Suprapubic skin (tissue), 4 donors: ENCODE measurements at regions not wholly inside any gene's neighbourhood (a gene's known extent, or its start where the extent isn't known, plus 50 kb on each side); places are given as distances from the start of the nearest gene placed in this dataset.

ENCODE experiments used
- DNase-seq, 2 donors: peaks; one replicate each; pipeline ENCODE4 v3.0.0-alpha.2; 2019; ENCODE audit warnings: low spot score in 2 of 2
- H3K27ac ChIP-seq: fragments of 200-600 bp; sonication (generic); one replicate; pipeline ENCODE4 v1.5.1; 2019
- H3K27me3 ChIP-seq: fragments of 200-600 bp; sonication (generic); one replicate; pipeline ENCODE4 v1.5.1; 2019
- H3K36me3 ChIP-seq: fragments of 200-600 bp; sonication (generic); one replicate; pipeline ENCODE4 v1.5.1; 2019
- H3K4me1 ChIP-seq: fragments of 200-600 bp; sonication (generic); one replicate; pipeline ENCODE4 v1.5.1; 2019
- H3K4me3 ChIP-seq: fragments of 200-600 bp; sonication (generic); one replicate; pipeline ENCODE4 v1.5.1; 2019; ENCODE audit warnings: mild to moderate bottlenecking
- H3K9me3 ChIP-seq: fragments of 200-600 bp; sonication (generic); one replicate; pipeline ENCODE4 v1.5.1; 2019
- CTCF ChIP-seq, 2 donors: fragments of 200-600 bp in 1 of 2; fragments of 450-650 bp in 1 of 2; sonication (generic) in 1 of 2; IDR thresholded peaks; one replicate each; pipeline ENCODE4 v1.5.1; 2016 to 2019; ENCODE audit warnings: antibody characterized with exemption in 2 of 2, mild to moderate bottlenecking in 1 of 2, moderate library complexity in 1 of 2
- EP300 ChIP-seq: sonication (generic); formaldehyde crosslinking; IDR thresholded peaks from one replicate; pipeline ENCODE4 v1.6.1; 2017; ENCODE audit warnings: antibody characterized with exemption
- POLR2A ChIP-seq, 2 donors: fragments of 450-650 bp; IDR thresholded peaks; one replicate each; pipeline ENCODE4 v1.6.1; 2017; ENCODE audit warnings: antibody characterized with exemption in 2 of 2, mild to moderate bottlenecking in 2 of 2, moderate library complexity in 2 of 2
- POLR2AphosphoS5 ChIP-seq, 3 donors: sonication (generic); formaldehyde crosslinking; IDR thresholded peaks; one replicate each; pipeline ENCODE4 v1.6.1; 2017; ENCODE audit warnings: antibody characterized with exemption in 3 of 3
- WGBS: methylation state at CpG from one replicate; pipeline ENCODE4 v1.1.5; 2018; 5-methylcytosine and 5-hydroxymethylcytosine counted together

DNA sequence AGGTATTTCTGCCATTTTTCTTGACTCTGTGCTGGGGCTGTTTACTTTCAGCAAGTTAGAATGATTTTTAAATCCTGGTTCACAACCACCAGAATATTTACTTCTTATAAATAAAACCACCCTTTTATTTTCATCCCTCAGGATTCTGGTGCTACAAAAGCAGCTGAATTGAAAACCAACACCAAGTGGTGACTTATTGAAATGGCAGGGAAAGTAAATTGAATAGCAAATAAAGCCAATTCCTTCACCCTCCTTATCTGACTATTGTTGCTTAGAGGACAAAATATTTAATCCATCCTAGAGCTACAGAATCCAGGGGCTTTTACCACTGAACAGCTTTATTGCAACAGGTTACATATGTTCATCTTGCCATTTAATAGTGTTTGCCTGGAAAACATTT is 828.6 kb upstream of the GHITM start:
- H3K4me3 ChIP-seq = no peak overlapping the region
- no peaks in the 10 kb centered on the region for H3K4me1 ChIP-seq
- no peaks in the 10 kb centered on the region for H3K36me3 ChIP-seq
- H3K27me3 ChIP-seq = no peaks in the 10 kb centered on the region
- no peak for TF ChIP-seq POLR2A (IDR thresholded peaks at IDR 0.05)
- TF ChIP-seq POLR2AphosphoS5 (IDR thresholded peaks at IDR 0.05) = no peak
- no peak for TF ChIP-seq EP300
- TF ChIP-seq CTCF (IDR thresholded peaks at IDR 0.05) = no peak
- no peak for DNase-seq
- H3K27ac ChIP-seq = no peak overlapping the region
- no peaks in the 10 kb centered on the region for H3K9me3 ChIP-seq

DNA sequence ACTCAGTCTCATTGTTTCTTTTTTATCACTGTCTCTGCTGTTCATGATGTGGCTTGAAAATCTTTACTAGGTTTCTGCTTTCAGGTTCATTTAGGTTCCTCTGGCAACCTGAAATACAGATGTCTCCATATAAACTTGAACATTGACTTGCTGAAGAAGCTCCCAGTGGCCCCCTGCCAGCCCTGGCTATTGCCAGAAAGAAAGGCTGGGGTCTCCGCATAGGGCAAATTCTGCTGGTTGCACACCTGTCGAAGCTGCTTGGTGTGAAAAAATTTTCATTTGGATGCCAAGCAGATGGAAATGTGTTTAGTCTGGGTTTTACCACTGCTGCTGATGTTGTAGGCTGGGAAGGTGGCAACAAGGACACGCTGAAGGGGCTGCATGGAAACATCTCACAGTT is 826.7 kb upstream of the GHITM start:
- 95% methylated on average over 3 of the region's 3 CpGs for WGBS
- Histone ChIP-seq H3K9me3 (no peaks in the 10 kb centered on the region), H3K4me1 (no peaks in the 10 kb centered on the region), H3K27me3 (no peaks in the 10 kb centered on the region), H3K27ac (no peak overlapping the region), H3K36me3 (no peaks in the 10 kb centered on the region), H3K4me3 (no peak overlapping the region)
- TF ChIP-seq CTCF (IDR thresholded peaks at IDR 0.05) (no peak), EP300 (no peak), POLR2AphosphoS5 (IDR thresholded peaks at IDR 0.05) (no peak), POLR2A (IDR thresholded peaks at IDR 0.05) (no peak)
- no peak for DNase-seq

DNA sequence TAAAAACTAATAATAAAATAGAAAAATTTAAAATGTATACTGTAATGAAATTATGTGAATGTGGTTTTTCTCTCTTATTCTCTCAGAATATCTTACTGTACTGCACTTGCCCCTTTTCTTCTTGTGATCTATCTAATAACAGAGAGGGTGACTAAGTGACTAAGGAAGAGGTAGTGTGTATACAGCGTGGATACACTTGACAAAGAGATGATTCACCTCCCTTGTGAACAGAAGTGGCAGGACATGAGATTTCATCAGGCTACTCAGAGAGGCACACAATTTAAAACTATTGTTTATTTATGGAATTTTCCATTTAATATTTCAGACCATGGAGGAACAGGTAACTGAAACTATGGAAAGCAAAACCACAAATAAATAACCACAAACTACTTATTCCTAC is 806.6 kb upstream of the GHITM start:
- no peaks in the 10 kb centered on the region for H3K27me3 ChIP-seq
- H3K4me3 ChIP-seq = no peak overlapping the region
- no peaks in the 10 kb centered on the region for H3K9me3 ChIP-seq
- no peak overlapping the region for H3K27ac ChIP-seq
- H3K4me1 ChIP-seq = no peaks in the 10 kb centered on the region
- no peak for DNase-seq
- TF ChIP-seq POLR2AphosphoS5 (IDR thresholded peaks at IDR 0.05) (no peak), EP300 (no peak), CTCF (IDR thresholded peaks at IDR 0.05) (no peak)
- 80% methylated on average over 1 of the region's 1 CpG for whole genome bisulfite sequencing
- H3K36me3 ChIP-seq = no peaks in the 10 kb centered on the region

DNA sequence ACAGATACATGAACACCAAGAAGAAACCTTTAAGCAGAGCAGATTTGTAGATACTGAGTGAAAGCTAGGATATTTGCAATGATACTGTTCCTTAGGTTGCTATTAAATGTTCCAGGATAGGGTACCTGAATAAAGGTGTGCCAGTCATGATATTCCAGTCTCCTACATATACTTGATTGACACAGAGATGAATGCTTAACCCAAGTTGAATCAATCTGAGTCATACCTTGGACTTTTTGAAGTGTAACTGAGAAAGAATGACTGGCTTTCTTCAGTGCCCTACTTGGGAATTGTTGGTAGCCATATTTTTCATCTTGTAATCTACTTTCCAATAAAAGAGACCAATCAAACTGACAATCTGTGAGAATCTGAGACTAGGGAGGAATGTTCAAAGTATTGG is 805.7 kb upstream of the GHITM start:
- Histone ChIP-seq H3K4me1 (no peaks in the 10 kb centered on the region), H3K27ac (no peak overlapping the region), H3K36me3 (no peaks in the 10 kb centered on the region), H3K27me3 (no peaks in the 10 kb centered on the region), H3K4me3 (no peak overlapping the region), H3K9me3 (no peaks in the 10 kb centered on the region)
- no peak for TF ChIP-seq POLR2AphosphoS5 (IDR thresholded peaks at IDR 0.05)
- no peak for TF ChIP-seq EP300
- no peak for TF ChIP-seq CTCF (IDR thresholded peaks at IDR 0.05)
- no peak for TF ChIP-seq POLR2A (IDR thresholded peaks at IDR 0.05)
- no peak for DNase-seq

GRCh38 chr10:83343676-83344075 is 795.6 kb upstream of the GHITM start:
- no peaks in the 10 kb centered on the region for H3K36me3 ChIP-seq
- H3K4me3 ChIP-seq = no peak overlapping the region
- TF ChIP-seq CTCF (IDR thresholded peaks at IDR 0.05) = no peak
- no peaks in the 10 kb centered on the region for H3K9me3 ChIP-seq
- DNase-seq = no peak
- H3K4me1 ChIP-seq = no peaks in the 10 kb centered on the region
- no peaks in the 10 kb centered on the region for H3K27me3 ChIP-seq
- H3K27ac ChIP-seq = no peak overlapping the region
